ENCODE measurements at regions not wholly inside any gene's neighbourhood (a gene's known extent, or its start where the extent isn't known, plus 50 kb on each side); places are given as distances from the start of the nearest gene placed in this dataset.

- no peaks in the 10 kb centered on the region for H3K23me2 ChIP-seq (ENCODE audit: insufficient read length, low read depth, low read length, poor library complexity, severe bottlenecking)
- H4K5ac ChIP-seq (ENCODE audit: insufficient read length, low read depth, low read length) = no peak overlapping the region
- H3K9me3 Mint-ChIP-seq = no peaks in the 10 kb centered on the region
- H3K4me1 Mint-ChIP-seq = peaks cover 14 to 23% of the 10 kb centered on the region in 2 experiments
- no peak overlapping the region for H3K4ac ChIP-seq (ENCODE audit: low read depth, low read length)
- no CpG with 5 or more reads among the region's 7 CpGs for WGBS (ENCODE audit: extremely low coverage, insufficient read length, low lambda C conversion rate)
- no peak overlapping the region for H2AK5ac ChIP-seq (ENCODE audit: insufficient read length, low read length)
- H3K27ac Mint-ChIP-seq = no peak overlapping the region
- H3K14ac ChIP-seq (ENCODE audit: insufficient read depth, low read length) = no peak overlapping the region
- no peak overlapping the region for H2BK5ac ChIP-seq (ENCODE audit: insufficient read length, low read length)
- DNase-seq = no peak
- H3K4me3 Mint-ChIP-seq = no peak overlapping the region
- no peak overlapping the region for H3K4me2 ChIP-seq (ENCODE audit: insufficient read depth, insufficient read length, low read length)
- no peak overlapping the region for H4K91ac ChIP-seq (ENCODE audit: insufficient read length, low read depth, low read length)
- H3K23ac ChIP-seq (ENCODE audit: insufficient read length, low read depth, low read length) = no peak overlapping the region
- H3K27me3 ChIP-seq (ENCODE audit: insufficient read depth, low read length) = no peaks in the 10 kb centered on the region
- no peaks in the 10 kb centered on the region for H3K79me2 ChIP-seq (ENCODE audit: insufficient read depth, low read length)
- H3K27me3 Mint-ChIP-seq (ENCODE audit: low read depth) = no peaks in the 10 kb centered on the region; the same call in 1 of the 2 replicates
- no peak overlapping the region for H3K27ac ChIP-seq (ENCODE audit: insufficient read length, low read depth, low read length)
- H3K4me1 ChIP-seq (ENCODE audit: insufficient read depth, low read length) = no peaks in the 10 kb centered on the region
- TF ChIP-seq, protein P1, sequence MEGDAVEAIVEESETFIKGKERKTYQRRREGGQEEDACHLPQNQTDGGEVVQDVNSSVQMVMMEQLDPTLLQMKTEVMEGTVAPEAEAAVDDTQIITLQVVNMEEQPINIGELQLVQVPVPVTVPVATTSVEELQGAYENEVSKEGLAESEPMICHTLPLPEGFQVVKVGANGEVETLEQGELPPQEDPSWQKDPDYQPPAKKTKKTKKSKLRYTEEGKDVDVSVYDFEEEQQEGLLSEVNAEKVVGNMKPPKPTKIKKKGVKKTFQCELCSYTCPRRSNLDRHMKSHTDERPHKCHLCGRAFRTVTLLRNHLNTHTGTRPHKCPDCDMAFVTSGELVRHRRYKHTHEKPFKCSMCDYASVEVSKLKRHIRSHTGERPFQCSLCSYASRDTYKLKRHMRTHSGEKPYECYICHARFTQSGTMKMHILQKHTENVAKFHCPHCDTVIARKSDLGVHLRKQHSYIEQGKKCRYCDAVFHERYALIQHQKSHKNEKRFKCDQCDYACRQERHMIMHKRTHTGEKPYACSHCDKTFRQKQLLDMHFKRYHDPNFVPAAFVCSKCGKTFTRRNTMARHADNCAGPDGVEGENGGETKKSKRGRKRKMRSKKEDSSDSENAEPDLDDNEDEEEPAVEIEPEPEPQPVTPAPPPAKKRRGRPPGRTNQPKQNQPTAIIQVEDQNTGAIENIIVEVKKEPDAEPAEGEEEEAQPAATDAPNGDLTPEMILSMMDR (conservative IDR thresholded peaks at IDR 0.05) = no peak
- no peak overlapping the region for H2BK15ac ChIP-seq (ENCODE audit: low read depth, low read length)
- no peak overlapping the region for H2BK20ac ChIP-seq (ENCODE audit: low read depth, low read length, poor library complexity, severe bottlenecking)
- H3K9me3 ChIP-seq (ENCODE audit: control insufficient read depth, low read depth, low read length) = no peaks in the 10 kb centered on the region
- H3K79me1 ChIP-seq (ENCODE audit: insufficient read depth, low read depth, low read length, poor library complexity, severe bottlenecking) = no peaks in the 10 kb centered on the region
- H3T11ph ChIP-seq (ENCODE audit: low read length) = no peak overlapping the region
- no peak overlapping the region for H2BK12ac ChIP-seq (ENCODE audit: insufficient read length, low read depth, low read length)
- no peak overlapping the region for H3K9ac ChIP-seq (ENCODE audit: extremely low read depth, insufficient read length, low read length)
- H4K8ac ChIP-seq (replicated peaks; ENCODE audit: insufficient read length, low read depth, low read length) = no peak overlapping the region
- H3K18ac ChIP-seq (ENCODE audit: insufficient read length, low read depth, low read length) = no peak overlapping the region
- no peak overlapping the region for H2AFZ ChIP-seq (ENCODE audit: low read length)
- no peaks in the 10 kb centered on the region; a peak in 1 of 7 replicates for H3K36me3 Mint-ChIP-seq (ENCODE audit: insufficient read depth in 1 of 3, low read depth in 3 of 3)
- no peak overlapping the region for H2BK120ac ChIP-seq (ENCODE audit: low read depth, low read length, poor library complexity, severe bottlenecking)
- H4K20me1 ChIP-seq (ENCODE audit: control insufficient read depth, insufficient read depth, insufficient read length) = no peaks in the 10 kb centered on the region
- no peak overlapping the region for H3K56ac ChIP-seq (ENCODE audit: insufficient read length, low read depth, low read length)
These were observed 802.3 kb upstream of the ARGLU1 start for GRCh38 chr13:107370015-107370785.

Data from H9 (cell line).